Esophagus squamous epithelium (tissue), 4 donors: ENCODE measurements at regions not wholly inside any gene's neighbourhood (a gene's known extent, or its start where the extent isn't known, plus 50 kb on each side); places are given as distances from the start of the nearest gene placed in this dataset.

Experiments used
- CTCF ChIP-seq, 6 experiments: fragments of 450-650 bp in 4 of 6; fragments of 200-600 bp in 2 of 6; sonication (generic) in 2 of 6; IDR thresholded peaks; one replicate each; pipeline ENCODE4 v1.5.1; 2016 to 2019; ENCODE audit warnings: antibody characterized with exemption in 6 of 6, mild to moderate bottlenecking in 4 of 6, moderate library complexity in 4 of 6
- POLR2A ChIP-seq, 4 donors: fragments of 450-650 bp; IDR thresholded peaks; one replicate each; pipeline ENCODE4 v1.6.1; 2017; ENCODE audit warnings: antibody characterized with exemption in 4 of 4, mild to moderate bottlenecking in 4 of 4, moderate library complexity in 3 of 4

GRCh38 chr2:61718965-61719364 lies 134.9 kb downstream of the FAM161A start:
- TF ChIP-seq POLR2A (IDR thresholded peaks at IDR 0.05) (no peak), CTCF (IDR thresholded peaks at IDR 0.05) (no peak)
